GM21576 (cell line): ENCODE measurements at regions not wholly inside any gene's neighbourhood (a gene's known extent, or its start where the extent isn't known, plus 50 kb on each side); places are given as distances from the start of the nearest gene placed in this dataset.

Experiments used
- ATAC-seq: cut with Tn5 transposase; IDR thresholded peaks from one replicate; pipeline ENCODE4 v1.9.1; 2021; ENCODE audit warnings: mild to moderate bottlenecking, moderate library complexity; ENCODE audit not compliant: unreplicated experiment

- no peak for ATAC-seq
Observed at GRCh38 chr6:45791211-45792168, 224.2 kb downstream of the CLIC5 start.

GRCh38 chr6:45789238-45789637 lies 226.4 kb downstream of the CLIC5 start:
- ATAC-seq = no peak

GRCh38 chr6:45787384-45787783 lies 228.3 kb downstream of the CLIC5 start:
- no peak for ATAC-seq

GRCh38 chr6:45786355-45786781 lies 229.3 kb downstream of the CLIC5 start:
- ATAC-seq = no peak

- ATAC-seq = no peak
Observed at GRCh38 chr6:45784250-45784649, 231.4 kb downstream of the CLIC5 start.

- no peak for ATAC-seq
Observed at GRCh38 chr6:45783716-45784115, 231.9 kb downstream of the CLIC5 start.

GRCh38 chr6:45781890-45782289 lies 233.8 kb downstream of the CLIC5 start:
- no peak for ATAC-seq

GRCh38 chr6:45780523-45780922 lies 235.1 kb downstream of the CLIC5 start:
- ATAC-seq = no peak

- no peak for ATAC-seq
Observed at GRCh38 chr6:45775026-45775697, 240.5 kb downstream of the CLIC5 start.

GRCh38 chr6:45773906-45774305 lies 241.8 kb downstream of the CLIC5 start:
- no peak for ATAC-seq

- no peak for ATAC-seq
Observed at GRCh38 chr6:45772886-45773495, 242.7 kb downstream of the CLIC5 start.

- no peak for ATAC-seq
Observed at GRCh38 chr6:45772051-45772450, 243.6 kb downstream of the CLIC5 start.

- no peak for ATAC-seq
Observed at GRCh38 chr6:45763281-45763680, 252.4 kb downstream of the CLIC5 start.

- ATAC-seq = no peak
Observed at GRCh38 chr6:45759472-45759810, 256.2 kb downstream of the CLIC5 start.

GRCh38 chr6:45758787-45759471 lies 256.7 kb downstream of the CLIC5 start:
- no peak for ATAC-seq

GRCh38 chr6:45757443-45758130 lies 258.1 kb downstream of the CLIC5 start:
- no peak for ATAC-seq

GRCh38 chr6:45756606-45757005 lies 259.1 kb downstream of the CLIC5 start:
- no peak for ATAC-seq

- ATAC-seq = no peak
Observed at GRCh38 chr6:45754432-45754831, 261.2 kb downstream of the CLIC5 start.

GRCh38 chr6:45746046-45746445 lies 269.6 kb downstream of the CLIC5 start:
- ATAC-seq = no peak

GRCh38 chr6:45743028-45743615 lies 272.5 kb downstream of the CLIC5 start:
- ATAC-seq = no peak
